ENCODE measurements at regions not wholly inside any gene's neighbourhood (a gene's known extent, or its start where the extent isn't known, plus 50 kb on each side); places are given as distances from the start of the nearest gene placed in this dataset.
"Not testable (repeated sequence)": the region's sequence is repeated elsewhere in the genome, so short reads cannot be mapped to it uniquely, and the experiment has no call there.

- DNase-seq: no peak
- Histone ChIP-seq H3K4me3 (no peak overlapping the region), H3K27me3 (no peaks in the 10 kb centered on the region), H3K9me3 (no peaks in the 10 kb centered on the region), H3K27ac (no peak overlapping the region), H3K4me1 (no peaks in the 10 kb centered on the region), H3K36me3 (no peaks in the 10 kb centered on the region)
- TF ChIP-seq POLR2A (IDR thresholded peaks at IDR 0.05) (no peak), CTCF (IDR thresholded peaks at IDR 0.05) (no peak), EP300 (IDR thresholded peaks at IDR 0.05) (no peak), POLR2AphosphoS5 (IDR thresholded peaks at IDR 0.05) (no peak)
- intact Hi-C loops (cut with DNase I; ENCODE audit: low total_unique reads): no loop called here
These were observed 504.5 kb upstream of the GALNTL6 start for GRCh38 chr4:171308661-171309060.

- H3K4me1 ChIP-seq; H3K36me3 ChIP-seq; H3K27me3 ChIP-seq; intact Hi-C loops (cut with DNase I; ENCODE audit: low total_unique reads); H3K27ac ChIP-seq; DNase-seq: not testable (repeated sequence)
- WGBS, 5 donors: 79 to 94% (median 84%) methylated on average over 6 to 52 of the region's 52 CpGs
- H3K9me3 ChIP-seq: peaks cover 0 to 24% (median 12%) of the 10 kb centered on the region in 4 donors
- peak overlapping the region in 1 of 4 donors; percentile 19 for H3K4me3 ChIP-seq
These were observed 515.0 kb upstream of the GALNTL6 start for GRCh38 chr4:171298048-171298718.

GRCh38 chr4:171288816-171289432, 524.3 kb upstream of the GALNTL6 start:
- Histone ChIP-seq H3K9me3 (no peaks in the 10 kb centered on the region), H3K4me3 (no peak overlapping the region), H3K36me3 (no peaks in the 10 kb centered on the region), H3K4me1 (no peaks in the 10 kb centered on the region), H3K27ac (no peak overlapping the region), H3K27me3 (no peaks in the 10 kb centered on the region)
- TF ChIP-seq POLR2AphosphoS5 (IDR thresholded peaks at IDR 0.05) (no peak), CTCF (IDR thresholded peaks at IDR 0.05) (no peak), POLR2A (IDR thresholded peaks at IDR 0.05) (no peak), EP300 (IDR thresholded peaks at IDR 0.05) (no peak)
- WGBS, 5 donors: 42 to 76% (median 63%) methylated on average over 3 of the region's 3 CpGs
- intact Hi-C loops (cut with DNase I; ENCODE audit: low total_unique reads): no loop called here
- no peak for DNase-seq

GRCh38 chr4:171281359-171281758, 531.8 kb upstream of the GALNTL6 start:
- intact Hi-C loops (cut with DNase I; ENCODE audit: low total_unique reads): no loop called here
- no peak for TF ChIP-seq EP300 (IDR thresholded peaks at IDR 0.05)
- no peak for TF ChIP-seq POLR2AphosphoS5 (IDR thresholded peaks at IDR 0.05)
- no peak for TF ChIP-seq POLR2A (IDR thresholded peaks at IDR 0.05)
- TF ChIP-seq CTCF (IDR thresholded peaks at IDR 0.05): no peak
- no peaks in the 10 kb centered on the region for H3K27me3 ChIP-seq
- no peak for DNase-seq
- whole genome bisulfite sequencing, 5 donors: 54 to 67% (median 63%) methylated on average over 4 of the region's 4 CpGs
- no peak overlapping the region for H3K4me3 ChIP-seq
- H3K27ac ChIP-seq: no peak overlapping the region
- no peaks in the 10 kb centered on the region for H3K4me1 ChIP-seq
- H3K9me3 ChIP-seq: no peaks in the 10 kb centered on the region
- H3K36me3 ChIP-seq: no peaks in the 10 kb centered on the region

- TF ChIP-seq EP300 (IDR thresholded peaks at IDR 0.05): no peak
- no peak for TF ChIP-seq POLR2A (IDR thresholded peaks at IDR 0.05)
- TF ChIP-seq POLR2AphosphoS5 (IDR thresholded peaks at IDR 0.05): no peak
- TF ChIP-seq CTCF (IDR thresholded peaks at IDR 0.05): no peak
These were observed 534.1 kb upstream of the GALNTL6 start for GRCh38 chr4:171279131-171279530.

More at GRCh38 chr4:171279131-171279530, 534.1 kb upstream of the GALNTL6 start:
- H3K36me3 ChIP-seq: no peaks in the 10 kb centered on the region
- intact Hi-C loops (cut with DNase I; ENCODE audit: low total_unique reads): no loop called here
- WGBS, 5 donors: 56 to 66% (median 59%) methylated on average over 2 of the region's 2 CpGs
- no peaks in the 10 kb centered on the region for H3K27me3 ChIP-seq
- H3K4me1 ChIP-seq: no peaks in the 10 kb centered on the region
- no peak overlapping the region for H3K27ac ChIP-seq
- DNase-seq: no peak
- H3K9me3 ChIP-seq: no peaks in the 10 kb centered on the region
- H3K4me3 ChIP-seq: no peak overlapping the region
